Trophoblast cell (in vitro differentiated cells and primary cell): ENCODE measurements at regions not wholly inside any gene's neighbourhood (a gene's known extent, or its start where the extent isn't known, plus 50 kb on each side); places are given as distances from the start of the nearest gene placed in this dataset.
"Not testable (repeated sequence)": the region's sequence is repeated elsewhere in the genome, so short reads cannot be mapped to it uniquely, and the experiment has no call there.

ENCODE experiments used
- DNase-seq, 2 donors: peaks; one replicate each; pipeline ENCODE4 v3.0.0-alpha.2; 2016
- H2AFZ ChIP-seq: 2 replicates; pipeline ENCODE4 v1.6.1; 2013; ENCODE audit warnings: low read length, moderate library complexity, mild to moderate bottlenecking; ENCODE audit not compliant: insufficient read depth, poor library complexity
- H2AK5ac ChIP-seq: 2 replicates; pipeline ENCODE4 v1.6.1; 2013; ENCODE audit warnings: mild to moderate bottlenecking, low read length
- H2BK120ac ChIP-seq: 2 replicates; pipeline ENCODE4 v1.6.1; 2013; ENCODE audit warnings: low read length, mild to moderate bottlenecking, moderate library complexity; ENCODE audit not compliant: insufficient read depth, poor library complexity
- H2BK12ac ChIP-seq: 2 replicates; pipeline ENCODE4 v1.6.1; 2013; ENCODE audit warnings: mild to moderate bottlenecking, low read length, moderate library complexity
- H2BK5ac ChIP-seq: 2 replicates; pipeline ENCODE4 v1.6.1; 2013; ENCODE audit warnings: low read length, low read depth, moderate library complexity, mild to moderate bottlenecking; ENCODE audit not compliant: poor library complexity
- H3K14ac ChIP-seq: 2 replicates; pipeline ENCODE4 v1.6.1; 2013; ENCODE audit warnings: mild to moderate bottlenecking, low read length
- H3K18ac ChIP-seq: 2 replicates; pipeline ENCODE4 v1.6.1; 2013; ENCODE audit warnings: mild to moderate bottlenecking, low read length
- H3K23ac ChIP-seq: 2 replicates; pipeline ENCODE4 v1.6.1; 2013; ENCODE audit warnings: low read length
- H3K27ac ChIP-seq: 2 replicates; pipeline ENCODE4 v1.5.1; 2013; ENCODE audit warnings: low read depth, mild to moderate bottlenecking, inconsistent platforms, low read length, moderate library complexity
- H3K27me3 ChIP-seq: 2 replicates; pipeline ENCODE4 v1.6.1; 2013; ENCODE audit warnings: inconsistent platforms, mild to moderate bottlenecking, low read length, moderate library complexity; ENCODE audit not compliant: insufficient read depth
- H3K36me3 ChIP-seq, 2 experiments: 1 replicate in 1 of 2; 2 replicates in 1 of 2; pipeline ENCODE4 v1.6.1; 2013; ENCODE audit warnings: low read length in 2 of 2, mild to moderate bottlenecking in 2 of 2, moderate library complexity in 1 of 2; ENCODE audit not compliant: insufficient read depth in 2 of 2, control insufficient read depth in 1 of 2
- H3K4ac ChIP-seq: 2 replicates; pipeline ENCODE4 v1.6.1; 2013; ENCODE audit warnings: low read depth, mild to moderate bottlenecking, low read length, moderate library complexity
- H3K4me1 ChIP-seq, 2 experiments: 1 replicate in 1 of 2; 2 replicates in 1 of 2; pipeline ENCODE4 v1.6.1; 2013; ENCODE audit warnings: low read length in 2 of 2, mild to moderate bottlenecking in 2 of 2, moderate library complexity in 1 of 2; ENCODE audit not compliant: insufficient read depth in 2 of 2, control insufficient read depth in 1 of 2
- H3K4me2 ChIP-seq: 2 replicates; pipeline ENCODE4 v1.6.1; 2013; ENCODE audit warnings: inconsistent platforms, mild to moderate bottlenecking, low read length, moderate library complexity
- H3K4me3 ChIP-seq: 2 replicates; pipeline ENCODE4 v1.5.1; 2013; ENCODE audit warnings: mild to moderate bottlenecking, low read depth, low read length, inconsistent platforms
- H3K79me1 ChIP-seq: one replicate; pipeline ENCODE4 v1.6.1; 2013; ENCODE audit warnings: low read length
- H3K79me2 ChIP-seq: 2 replicates; pipeline ENCODE4 v1.6.1; 2013; ENCODE audit warnings: low read length, mild to moderate bottlenecking; ENCODE audit not compliant: control insufficient read depth, insufficient read depth, poor library complexity
- H3K9ac ChIP-seq: 2 replicates; pipeline ENCODE4 v1.6.1; 2013; ENCODE audit warnings: mild to moderate bottlenecking, low read length
- H3K9me3 ChIP-seq: 2 replicates; pipeline ENCODE4 v1.6.1; 2013; ENCODE audit warnings: low read depth, mild to moderate bottlenecking, control low read depth, inconsistent platforms, low read length; ENCODE audit not compliant: insufficient read depth
- H4K12ac ChIP-seq: 2 replicates; pipeline ENCODE4 v1.6.1; 2013; ENCODE audit warnings: low read depth, mild to moderate bottlenecking, low read length, moderate library complexity
- H4K8ac ChIP-seq: 2 replicates; pipeline ENCODE4 v1.6.1; 2013; ENCODE audit warnings: low read depth, mild to moderate bottlenecking, low read length, moderate library complexity
- H4K91ac ChIP-seq: one replicate; pipeline ENCODE4 v1.6.1; 2013; ENCODE audit warnings: low read depth, mild to moderate bottlenecking, low read length, moderate library complexity
- WGBS: extraction: QIAGEN DNeasy Blood & Tissue Kit; methylation state at CpG from one replicate; pipeline ENCODE4 v1.1.7; 2013; ENCODE audit warnings: missing lambda C conversion rate; ENCODE audit not compliant: insufficient read length, insufficient coverage; ENCODE audit errors: extremely low coverage; 5-methylcytosine and 5-hydroxymethylcytosine counted together

DNA sequence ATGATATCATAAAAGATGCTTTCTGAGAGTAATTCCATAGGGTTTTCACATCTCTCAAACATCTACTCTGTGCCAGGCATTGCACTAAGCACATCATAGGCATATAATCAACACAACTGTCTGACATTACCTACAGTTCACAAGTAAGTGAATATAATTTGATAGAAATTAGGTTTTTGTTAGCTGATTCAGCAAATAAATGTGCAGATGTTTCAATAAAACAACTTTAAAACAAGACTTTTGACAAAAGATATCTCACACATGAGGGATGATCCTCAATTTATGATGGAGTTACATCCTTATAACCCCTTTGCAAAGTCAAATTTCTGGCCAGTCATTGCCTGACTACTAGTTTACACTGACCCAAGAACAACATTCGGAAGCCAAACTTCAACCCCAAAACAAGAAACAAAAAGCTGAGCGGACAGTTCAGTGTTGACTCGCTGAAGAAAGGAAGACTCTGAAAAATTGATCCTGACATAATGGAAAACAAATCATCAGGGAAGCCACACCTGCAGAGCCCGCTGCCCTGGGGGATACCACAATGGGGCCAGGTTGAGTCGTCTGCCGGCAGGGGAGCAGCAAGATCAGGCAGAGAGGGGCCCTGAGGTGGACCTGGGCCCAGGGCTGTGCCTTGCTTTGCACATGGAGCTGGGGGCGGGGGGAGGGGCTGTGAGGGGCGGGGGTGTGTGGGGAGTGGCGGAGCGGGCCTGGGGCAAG lies 739.2 kb upstream of the GJE1 start:
- no peak overlapping the region for H2BK5ac ChIP-seq
- no peak for DNase-seq
- H3K4me2 ChIP-seq = no peak overlapping the region

GRCh38 chr6:141391135-141391534 lies 741.6 kb upstream of the GJE1 start:
- not testable (repeated sequence) for H3K9ac ChIP-seq, H2BK5ac ChIP-seq, H3K4me1 ChIP-seq, H3K79me2 ChIP-seq, H4K12ac ChIP-seq, H2BK120ac ChIP-seq, H3K4me3 ChIP-seq, H4K8ac ChIP-seq, H2BK12ac ChIP-seq, H3K18ac ChIP-seq, H3K79me1 ChIP-seq, H2AK5ac ChIP-seq, H3K4ac ChIP-seq, H3K4me2 ChIP-seq, DNase-seq, H4K91ac ChIP-seq, H3K23ac ChIP-seq, H3K14ac ChIP-seq, H3K27ac ChIP-seq, H3K27me3 ChIP-seq, H3K36me3 ChIP-seq, H2AFZ ChIP-seq
- WGBS = no CpG with 5 or more reads among the region's 2 CpGs
- H3K9me3 ChIP-seq = peaks cover 11% of the 10 kb centered on the region

More for the DNA sequence above, 739.2 kb upstream of the GJE1 start:
- no peak overlapping the region for H2AFZ ChIP-seq
- no peaks in the 10 kb centered on the region for H3K79me2 ChIP-seq
- H4K12ac ChIP-seq = no peak overlapping the region
- no CpG with 5 or more reads among the region's 10 CpGs for WGBS
- H3K9me3 ChIP-seq = peaks cover 11% of the 10 kb centered on the region
- no peak overlapping the region for H4K8ac ChIP-seq
- no peaks in the 10 kb centered on the region for H3K36me3 ChIP-seq
- no peak overlapping the region for H2BK120ac ChIP-seq
- H3K18ac ChIP-seq = no peak overlapping the region
- H3K4me3 ChIP-seq = no peak overlapping the region
- no peak overlapping the region for H3K14ac ChIP-seq
- no peak overlapping the region for H3K4ac ChIP-seq
- no peaks in the 10 kb centered on the region for H3K4me1 ChIP-seq
- no peaks in the 10 kb centered on the region for H3K79me1 ChIP-seq
- H3K27ac ChIP-seq = no peak overlapping the region
- H4K91ac ChIP-seq = no peak overlapping the region
- H3K23ac ChIP-seq = no peak overlapping the region
- H3K9ac ChIP-seq = no peak overlapping the region
- H2BK12ac ChIP-seq = no peak overlapping the region
- H2AK5ac ChIP-seq = no peak overlapping the region
- no peaks in the 10 kb centered on the region for H3K27me3 ChIP-seq

DNA sequence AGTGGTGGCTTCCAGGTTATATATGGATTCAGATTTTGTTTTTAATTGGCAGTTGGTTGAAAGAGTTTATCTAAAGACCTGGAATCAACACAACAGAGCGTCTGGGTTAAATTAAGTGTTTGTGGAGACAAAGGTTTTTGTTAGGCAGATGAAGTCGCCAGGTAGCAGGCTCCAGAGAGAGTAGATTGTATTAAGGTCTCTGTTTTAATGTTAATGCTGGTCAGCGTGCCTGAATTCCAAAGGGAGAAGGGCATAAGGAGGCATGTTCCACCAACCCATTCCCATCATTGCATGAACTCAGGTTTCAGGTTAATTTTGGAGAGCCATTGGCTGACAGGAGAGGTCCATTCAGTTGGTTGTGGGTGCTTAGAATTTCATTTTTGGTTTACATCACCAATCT lies 744.1 kb upstream of the GJE1 start:
- no peak for DNase-seq
- no peak overlapping the region for H2BK12ac ChIP-seq
- no peak overlapping the region for H3K4me3 ChIP-seq
- H4K91ac ChIP-seq = no peak overlapping the region
- H2BK120ac ChIP-seq = no peak overlapping the region
- no peak overlapping the region for H2AFZ ChIP-seq
- H3K4ac ChIP-seq = no peak overlapping the region
- no peaks in the 10 kb centered on the region for H3K27me3 ChIP-seq
- no peak overlapping the region for H3K18ac ChIP-seq
- no peak overlapping the region for H3K14ac ChIP-seq
- WGBS = no CpG with 5 or more reads among the region's 3 CpGs
- no peak overlapping the region for H3K23ac ChIP-seq
- H4K8ac ChIP-seq = no peak overlapping the region
- no peaks in the 10 kb centered on the region for H3K79me2 ChIP-seq
- no peaks in the 10 kb centered on the region for H3K36me3 ChIP-seq
- H3K9ac ChIP-seq = no peak overlapping the region
- no peak overlapping the region for H3K4me2 ChIP-seq
- H3K9me3 ChIP-seq = no peaks in the 10 kb centered on the region
- H4K12ac ChIP-seq = no peak overlapping the region
- no peaks in the 10 kb centered on the region for H3K79me1 ChIP-seq
- no peak overlapping the region for H2AK5ac ChIP-seq
- H3K4me1 ChIP-seq = no peaks in the 10 kb centered on the region
- no peak overlapping the region for H3K27ac ChIP-seq
- no peak overlapping the region for H2BK5ac ChIP-seq

DNA sequence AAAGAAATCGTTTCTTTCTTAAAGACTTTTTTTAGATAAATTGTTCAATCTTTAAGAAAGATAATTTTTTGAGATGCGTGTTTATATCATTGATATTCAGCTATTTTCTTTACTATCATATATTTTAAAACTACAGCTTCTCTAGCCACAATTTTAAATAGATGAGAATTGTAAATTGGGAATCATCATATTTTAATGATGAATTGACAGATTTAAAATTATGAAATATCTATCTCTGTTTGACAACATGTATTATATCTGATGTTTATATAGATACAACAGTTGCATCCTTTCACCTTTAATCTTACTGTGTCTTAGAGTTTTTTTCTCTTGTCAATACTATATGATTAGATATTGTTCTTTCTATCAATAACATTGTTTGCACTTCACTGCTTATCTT lies 762.3 kb upstream of the GJE1 start:
- no peaks in the 10 kb centered on the region for H3K4me1 ChIP-seq
- H3K79me1 ChIP-seq = no peaks in the 10 kb centered on the region
- peaks cover 0 to 1% of the 10 kb centered on the region in 2 experiments for H3K36me3 ChIP-seq
- no peak overlapping the region for H3K9ac ChIP-seq
- no peak overlapping the region for H2BK5ac ChIP-seq
- H2BK120ac ChIP-seq = no peak overlapping the region
- no peak overlapping the region for H3K4me3 ChIP-seq
- DNase-seq = no peak
- no peak overlapping the region for H3K4ac ChIP-seq
- H3K4me2 ChIP-seq = no peak overlapping the region
- no peak overlapping the region for H3K14ac ChIP-seq
- H4K8ac ChIP-seq = no peak overlapping the region
- H2BK12ac ChIP-seq = no peak overlapping the region
- H4K12ac ChIP-seq = no peak overlapping the region
- H4K91ac ChIP-seq = no peak overlapping the region
- no CpG with 5 or more reads among the region's 2 CpGs for WGBS
- H3K23ac ChIP-seq = no peak overlapping the region
- H2AFZ ChIP-seq = no peak overlapping the region
- no peak overlapping the region for H3K18ac ChIP-seq
- H3K27ac ChIP-seq = no peak overlapping the region
- H2AK5ac ChIP-seq = no peak overlapping the region
- no peaks in the 10 kb centered on the region for H3K79me2 ChIP-seq
- H3K27me3 ChIP-seq = no peaks in the 10 kb centered on the region
- no peaks in the 10 kb centered on the region for H3K9me3 ChIP-seq
